ENCODE measurements at regions not wholly inside any gene's neighbourhood (a gene's known extent, or its start where the extent isn't known, plus 50 kb on each side); places are given as distances from the start of the nearest gene placed in this dataset.

DNA sequence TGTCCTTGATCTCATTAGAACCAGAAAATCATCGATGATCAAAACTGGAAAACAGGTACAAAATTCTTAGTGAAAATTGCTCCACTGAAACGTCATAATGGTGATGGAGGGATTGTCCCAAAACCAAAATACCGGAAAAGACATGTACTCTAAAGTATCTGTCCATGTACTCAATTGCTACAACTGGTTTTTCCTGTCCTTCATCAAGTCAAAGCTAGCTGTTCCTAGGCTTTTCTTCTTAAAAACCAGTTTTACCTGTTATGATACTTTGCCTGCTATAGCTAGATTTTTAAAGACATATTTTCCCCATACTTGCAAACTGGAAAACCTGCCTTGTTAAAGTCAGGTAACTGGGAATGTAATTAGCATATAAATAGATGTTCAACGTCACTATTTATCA lies 50.5 kb upstream of the LRRC1 start:
- no peak for DNase-seq

DNA sequence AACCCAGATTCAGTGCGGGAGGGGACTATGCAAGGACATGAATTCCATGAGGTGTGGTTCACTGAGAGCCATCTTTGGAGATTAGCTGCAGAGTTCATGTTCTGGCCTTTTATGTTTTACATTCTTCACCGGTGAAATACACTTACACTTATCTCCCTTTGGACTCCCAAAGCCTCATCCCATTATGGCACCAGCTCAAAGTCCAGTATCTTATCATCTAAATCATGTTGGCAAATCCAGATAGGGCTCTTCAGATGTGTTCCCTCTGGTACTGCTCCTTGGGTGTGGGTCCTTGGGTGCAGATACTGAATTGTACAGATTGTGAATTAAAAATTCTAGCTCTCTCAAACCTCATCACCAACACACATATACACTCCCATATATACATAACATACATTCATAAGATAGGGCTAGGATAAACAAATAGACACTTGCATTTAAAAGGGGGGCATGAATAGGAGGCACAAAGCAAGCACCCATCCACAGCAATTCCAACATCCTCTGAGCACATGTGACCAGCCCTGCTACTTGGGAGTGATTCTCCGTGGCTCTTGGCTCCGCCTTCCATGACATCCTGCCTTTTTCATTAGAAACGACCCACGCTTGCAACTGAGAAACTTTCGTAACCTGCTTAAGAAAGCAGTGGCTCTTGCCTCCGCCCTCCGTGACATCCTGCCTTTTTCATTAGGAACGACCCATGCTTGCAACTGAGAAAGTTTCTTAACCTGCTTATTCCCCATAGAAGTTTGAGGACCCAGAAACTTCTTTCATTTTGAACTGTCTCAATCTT lies 53.6 kb upstream of the LRRC1 start:
- DNase-seq, result no peak

DNA sequence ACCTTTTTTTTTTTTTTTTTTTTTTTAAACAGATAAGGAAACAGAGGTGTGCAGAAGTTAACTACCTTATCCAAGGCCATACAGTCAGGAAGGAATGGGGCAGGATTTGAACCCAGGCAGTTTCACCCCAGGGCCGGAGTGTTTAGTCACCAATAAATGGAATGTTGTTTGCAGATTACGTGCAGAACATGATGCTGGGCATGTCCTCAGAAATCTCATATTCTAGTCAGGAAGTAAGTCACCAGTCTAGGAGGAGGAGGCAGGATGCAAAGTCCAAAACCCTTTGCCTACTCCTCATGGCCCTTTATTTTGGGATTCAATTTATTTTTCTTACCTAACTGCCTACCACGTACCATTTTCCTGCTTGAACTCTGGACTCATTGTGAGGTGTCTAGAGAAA lies 57.1 kb upstream of the LRRC1 start:
- no peak for DNase-seq

DNA sequence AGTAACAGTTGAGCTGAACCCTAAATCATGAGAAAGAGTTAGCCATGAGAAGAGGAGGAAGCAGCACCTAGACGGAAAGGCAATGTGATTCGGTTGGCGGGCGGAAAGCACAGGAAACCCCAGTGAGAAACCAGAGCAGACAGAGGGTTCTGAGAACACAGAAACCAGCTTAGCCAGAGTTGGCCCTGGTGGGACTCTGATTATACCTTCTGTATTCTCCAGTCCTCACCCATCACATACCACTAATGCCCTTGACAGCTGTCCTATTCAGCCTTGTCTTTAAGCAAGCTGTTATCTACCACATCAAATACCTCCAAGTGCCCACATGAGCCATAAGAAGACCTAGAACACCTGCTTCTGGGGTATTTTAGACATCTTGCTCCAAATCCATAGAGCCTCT lies 58.9 kb upstream of the LRRC1 start:
- no peak for DNase-seq

DNA sequence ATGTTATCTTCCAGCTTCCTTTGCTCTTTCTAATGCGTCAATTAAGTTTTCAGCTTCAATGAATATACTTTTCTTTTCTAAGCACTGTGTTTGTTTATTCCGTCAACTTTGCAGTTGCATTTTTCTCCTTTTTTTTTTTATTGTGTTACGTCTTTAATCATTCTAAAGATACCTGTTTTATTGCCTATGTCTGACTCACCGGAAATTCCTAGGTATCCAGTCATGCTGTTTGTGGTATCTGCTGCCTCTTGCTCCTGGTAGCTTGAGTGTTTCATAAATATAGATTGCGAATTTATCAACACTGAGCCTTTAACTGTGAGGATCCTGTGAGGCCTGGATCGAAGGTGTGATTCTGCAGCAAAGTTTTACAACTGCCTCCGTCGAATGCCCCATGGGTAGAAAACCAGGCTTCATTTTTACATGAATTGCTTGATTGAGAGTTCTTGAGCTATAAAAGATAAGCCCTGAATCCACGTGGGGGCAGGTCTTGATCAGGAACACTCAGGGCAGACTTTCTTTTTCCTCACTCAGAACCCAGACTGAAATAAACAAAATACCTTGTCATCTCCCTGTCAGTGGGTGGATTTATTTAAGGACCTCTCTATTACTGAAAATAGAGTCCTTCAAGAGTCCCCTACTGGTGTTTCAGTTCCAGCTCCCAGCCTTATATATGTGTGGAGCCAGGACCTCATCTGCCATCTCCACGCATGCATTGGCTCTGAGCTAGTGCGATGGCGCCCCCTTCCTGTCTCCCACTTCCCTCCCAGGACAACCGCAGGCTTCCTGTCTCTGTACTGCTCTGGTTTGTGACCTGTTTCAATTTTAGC lies 60.1 kb upstream of the LRRC1 start:
- peak; percentile 19 for DNase-seq

DNA sequence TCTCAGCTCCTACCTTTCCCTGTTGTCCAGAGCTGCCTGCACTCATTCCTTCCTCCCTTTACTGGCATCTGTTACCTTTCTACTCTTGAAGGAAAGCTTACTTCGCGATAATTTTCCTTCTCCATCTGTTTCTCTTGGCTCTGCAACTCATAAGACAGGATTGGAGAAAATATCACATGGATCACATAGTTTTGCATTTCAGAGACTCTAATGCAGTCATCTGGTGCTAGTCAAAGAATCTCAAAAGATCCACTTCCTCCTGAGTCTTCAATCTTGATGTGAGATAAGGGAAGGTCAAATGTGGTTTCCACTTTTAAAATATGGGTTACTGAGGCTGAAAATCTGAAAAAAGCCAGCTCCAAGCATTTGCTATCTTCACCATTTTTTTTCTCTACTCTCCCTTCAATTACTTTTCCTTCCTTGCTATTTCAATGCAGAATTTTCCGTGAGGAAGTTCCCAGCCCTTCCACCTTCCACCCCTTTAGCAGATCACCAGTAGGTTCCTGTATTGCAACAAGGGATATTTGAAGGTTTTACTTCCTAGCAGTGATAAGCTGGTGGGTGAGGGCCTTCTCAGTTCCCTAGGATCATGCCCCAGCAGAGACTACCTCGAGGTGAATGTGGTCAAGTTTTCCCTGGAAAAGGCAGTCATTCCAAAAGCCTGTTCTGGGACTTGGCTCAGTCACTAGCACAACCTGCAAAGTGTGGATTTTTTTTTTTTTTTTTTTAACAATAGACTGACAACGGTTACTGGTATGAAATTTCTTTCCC lies 62.8 kb upstream of the LRRC1 start:
- DNase-seq, result no peak

DNA sequence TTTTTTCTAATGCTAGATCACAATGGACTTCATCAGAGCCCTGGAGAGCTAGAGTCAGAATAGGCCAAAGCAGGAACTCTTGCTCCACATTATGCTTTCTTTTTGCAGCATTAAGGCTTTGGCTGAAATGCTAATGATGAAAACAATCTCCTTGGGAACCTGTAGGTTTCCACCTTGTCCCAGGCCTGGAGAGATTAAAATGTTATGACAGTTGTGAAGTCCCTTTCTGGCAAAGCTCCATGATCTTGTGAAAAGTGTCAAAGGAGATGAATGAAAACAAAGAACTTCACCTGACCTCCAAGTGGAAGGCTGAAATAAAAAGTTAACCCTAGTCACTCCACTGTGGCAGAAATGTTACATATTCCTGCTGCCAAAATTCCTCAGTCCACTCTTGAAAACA lies 64.0 kb upstream of the LRRC1 start:
- DNase-seq, result no peak

DNA sequence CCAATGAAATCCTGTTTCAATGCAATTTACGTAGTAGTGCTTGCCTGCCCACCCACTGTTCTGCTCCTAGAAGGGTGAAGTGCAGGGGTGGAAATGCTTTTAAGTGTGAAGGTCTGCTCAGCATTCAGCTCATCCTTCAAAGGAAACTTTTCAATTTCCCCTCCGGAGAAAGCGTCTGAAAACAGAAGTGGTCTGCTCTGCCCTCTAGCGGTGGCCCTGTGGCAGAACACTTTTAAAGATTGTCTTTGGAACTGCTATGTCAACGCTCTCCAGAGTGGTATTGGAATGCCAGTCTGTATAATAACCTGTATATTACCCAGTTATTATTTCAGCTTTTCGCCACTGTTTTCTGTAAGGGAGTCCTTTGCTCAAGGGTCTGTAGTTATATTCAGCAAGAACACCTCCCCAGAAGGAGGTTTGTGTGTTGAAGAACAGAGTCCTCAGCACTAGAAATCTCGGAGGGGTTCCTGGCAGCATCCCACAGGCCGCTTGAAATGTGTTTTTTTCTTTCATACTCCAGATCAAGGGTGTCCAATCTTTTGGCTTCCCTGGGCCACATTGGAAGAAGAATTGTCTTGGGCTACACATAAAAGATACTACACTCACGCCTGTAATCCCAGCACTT lies 63.1 kb upstream of the KLHL31 start:
- peak; percentile 44 for DNase-seq

DNA sequence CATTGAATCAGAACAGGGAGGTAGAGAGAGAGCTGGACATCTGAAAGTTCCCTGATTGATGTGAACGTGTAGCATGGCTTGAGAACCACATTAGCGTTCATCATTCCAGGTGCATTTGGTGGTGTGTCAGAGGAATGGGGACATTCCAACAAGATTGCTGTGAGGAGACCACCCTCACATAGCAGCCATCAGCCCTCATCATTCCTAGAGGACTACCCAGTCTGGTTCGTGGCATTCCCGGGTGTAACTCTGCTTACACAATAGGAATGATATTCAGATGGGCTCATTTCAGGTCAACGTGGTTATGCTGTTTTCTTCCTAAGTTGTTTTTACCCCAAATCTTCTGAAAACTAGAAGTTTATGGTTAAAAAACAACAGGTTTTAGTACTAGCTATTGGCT lies 62.2 kb upstream of the KLHL31 start:
- peak; percentile 49 for DNase-seq

DNA sequence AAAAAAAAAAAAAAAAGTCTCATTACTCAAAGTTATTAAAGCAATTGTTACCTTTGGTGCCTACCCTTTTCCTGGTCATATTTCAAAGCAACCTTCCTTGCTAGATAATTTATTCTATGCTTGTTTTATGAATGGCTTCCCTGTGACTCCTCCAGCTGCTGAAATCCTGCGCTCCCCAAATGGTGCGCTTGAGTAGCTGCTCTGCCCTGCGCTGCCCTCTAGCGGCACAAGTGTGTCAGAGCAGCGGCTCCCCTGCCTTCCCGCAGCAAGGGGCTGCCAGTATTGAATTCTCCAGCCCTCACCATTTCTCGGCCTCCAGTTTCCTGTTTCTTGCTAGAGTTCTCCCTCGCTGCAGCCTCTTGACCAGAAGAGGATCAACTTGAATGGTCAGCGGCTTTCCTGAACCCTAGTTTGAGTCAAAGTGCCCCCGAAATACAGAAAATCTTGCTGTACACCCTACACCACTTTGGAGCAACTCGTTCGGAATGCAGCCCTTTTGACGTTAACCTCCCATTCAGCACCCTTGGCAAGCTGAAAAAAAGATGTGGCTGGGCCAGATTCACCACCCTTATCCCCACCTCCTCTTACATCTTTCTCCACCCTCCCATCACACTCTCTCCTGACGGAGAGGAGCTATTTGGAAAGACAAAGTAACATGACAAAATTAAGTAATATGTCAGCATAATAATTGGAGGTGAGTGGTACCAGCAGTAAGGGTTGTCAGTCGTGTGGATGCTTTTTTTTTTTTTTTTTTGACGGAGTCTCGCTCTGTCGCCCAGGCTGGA lies 60.4 kb upstream of the KLHL31 start:
- DNase-seq, result peak; percentile 71

DNA sequence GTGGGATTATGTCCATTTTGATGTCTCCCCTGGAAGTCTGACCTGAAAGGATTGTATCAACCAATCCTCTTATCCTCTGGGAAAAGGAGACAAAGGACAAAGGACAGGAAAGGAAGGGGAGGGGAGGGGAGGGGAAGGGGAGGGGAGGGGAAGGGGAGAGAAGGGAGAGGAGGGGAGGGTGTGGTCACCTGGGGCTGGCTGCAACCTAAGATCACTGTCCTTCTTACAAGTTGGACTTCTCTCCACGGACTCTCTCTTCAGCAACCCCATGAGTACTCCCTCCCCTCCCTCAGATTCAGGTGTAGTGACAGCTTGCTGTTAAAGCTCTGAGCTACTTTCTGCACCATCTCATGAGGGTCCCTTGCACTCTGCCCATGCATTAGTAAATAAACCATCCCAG lies 58.9 kb upstream of the KLHL31 start:
- no peak for DNase-seq

DNA sequence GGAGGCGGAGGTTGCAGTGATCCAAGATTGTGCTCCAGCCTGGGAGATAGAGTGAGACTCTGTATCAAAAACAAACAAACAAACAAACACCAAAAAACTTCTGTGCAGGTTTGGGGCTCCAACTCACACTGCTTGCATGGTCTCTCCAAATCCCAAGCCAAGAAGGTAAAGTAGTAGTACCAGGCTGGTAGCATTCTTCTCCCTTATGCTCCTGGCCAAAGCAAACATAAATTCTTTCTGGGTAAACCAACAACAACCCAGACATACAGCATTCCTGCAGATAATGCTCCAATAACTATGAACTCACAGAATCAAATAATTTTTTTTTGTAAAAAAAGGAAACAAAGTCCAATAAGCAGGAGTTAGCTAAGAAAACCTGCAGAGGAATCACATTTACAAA lies 57.8 kb upstream of the KLHL31 start:
- DNase-seq, result no peak

DNA sequence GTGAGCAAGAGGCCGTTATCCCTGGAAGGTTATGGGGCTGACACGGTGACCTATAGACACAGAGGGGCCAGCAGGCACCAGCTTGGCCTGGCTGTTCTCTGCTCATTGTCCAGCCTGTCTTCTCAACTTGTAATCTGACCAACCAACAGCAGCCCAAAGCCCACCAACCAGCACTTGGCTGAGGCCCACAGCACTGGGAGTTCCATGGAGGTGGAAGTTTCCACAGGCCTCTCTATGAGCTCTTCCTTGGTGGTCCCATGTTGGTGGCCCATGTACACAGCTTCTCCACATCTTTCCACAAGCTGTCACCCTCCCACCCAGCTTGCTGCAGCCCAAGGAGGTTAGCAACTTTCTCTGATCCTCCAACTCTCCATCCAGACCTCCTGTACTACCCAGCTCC lies 56.2 kb upstream of the KLHL31 start:
- no peak for DNase-seq

DNA sequence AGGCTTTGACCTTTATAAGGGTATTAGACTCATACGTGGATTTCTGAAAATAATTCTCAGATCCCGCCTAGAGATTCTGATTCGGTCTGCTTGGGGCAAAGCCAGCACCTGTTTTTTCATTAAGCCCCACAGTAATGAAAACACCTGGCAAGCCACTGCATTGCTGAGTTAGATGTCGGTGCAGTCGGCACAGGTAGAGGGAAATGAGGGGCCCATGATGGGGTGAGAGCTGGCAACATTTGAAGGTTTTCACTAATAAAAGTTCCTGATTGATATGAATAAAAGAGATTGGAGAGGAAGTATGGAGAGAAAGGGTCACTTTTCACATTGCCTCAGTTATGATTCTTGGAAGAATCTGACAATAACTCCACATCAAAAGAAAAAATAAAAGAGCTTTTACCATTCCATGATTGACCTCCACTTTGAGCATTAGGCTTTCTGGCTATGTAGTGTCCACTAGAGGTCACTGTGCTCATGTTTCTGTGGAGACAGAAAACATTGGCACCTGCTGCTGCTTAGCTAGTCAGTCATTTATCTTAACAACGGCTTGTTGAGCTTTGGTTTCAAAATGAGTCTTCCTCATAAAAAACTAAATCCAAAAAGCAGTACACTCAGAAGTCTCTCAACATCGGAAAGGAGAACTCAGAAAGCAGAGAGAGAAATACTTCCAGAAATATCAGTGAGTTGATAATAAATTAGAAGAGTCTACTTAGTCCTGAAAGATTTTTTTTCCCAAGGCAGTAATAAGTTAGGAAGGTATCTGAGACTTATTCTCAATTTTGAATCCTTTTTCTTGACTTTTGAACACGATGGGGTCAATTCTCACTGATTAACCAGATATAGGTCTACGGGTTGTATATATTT lies 53.3 kb upstream of the KLHL31 start:
- DNase-seq, result peak; percentile 49

DNA sequence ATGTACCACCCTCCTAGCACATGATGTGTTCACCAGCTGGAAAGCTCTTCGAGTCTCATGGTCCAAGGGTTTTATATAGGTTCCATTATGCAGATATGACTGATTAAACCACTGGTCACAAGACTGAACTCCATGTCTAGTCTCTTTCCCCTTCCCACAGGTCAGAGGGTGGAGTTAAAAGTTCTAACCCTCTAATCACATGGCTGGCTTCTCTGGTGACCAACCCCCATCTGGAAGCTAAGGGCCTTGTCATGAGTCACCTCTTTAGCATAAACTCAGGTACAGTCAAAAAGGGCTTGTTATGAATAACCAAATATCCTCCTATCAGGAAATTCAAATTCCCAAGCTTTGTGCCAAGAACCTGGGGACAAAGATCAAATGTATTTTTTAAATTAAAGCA lies 52.0 kb upstream of the KLHL31 start:
- DNase-seq, result no peak

DNA sequence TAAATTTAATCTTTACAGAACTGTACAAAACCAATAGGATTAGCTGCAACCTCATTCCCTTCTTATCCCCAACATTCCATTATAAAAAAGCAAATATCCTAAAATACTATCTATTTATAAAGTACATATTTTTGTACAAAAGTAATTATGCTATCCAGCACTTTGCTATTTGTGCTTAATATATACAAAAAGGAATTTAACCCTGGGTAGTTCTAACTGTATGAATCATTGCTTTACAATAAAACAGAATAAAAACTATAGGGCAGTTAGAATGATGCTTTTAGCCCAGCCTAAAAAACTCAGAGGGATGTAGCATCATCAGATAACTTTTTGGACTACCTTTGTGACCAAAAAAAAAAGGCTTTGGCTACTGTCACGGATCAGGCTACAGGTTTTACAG lies 49.9 kb upstream of the KLHL31 start:
- no peak for DNase-seq

Measured in fibroblast of skin of scalp (primary cell).